ENCODE measurements at regions not wholly inside any gene's neighbourhood (a gene's known extent, or its start where the extent isn't known, plus 50 kb on each side); places are given as distances from the start of the nearest gene placed in this dataset.
"Not testable (repeated sequence)": the region's sequence is repeated elsewhere in the genome, so short reads cannot be mapped to it uniquely, and the experiment has no call there.

- TF ChIP-seq PKNOX1 (IDR thresholded peaks at IDR 0.05) (no peak), CTBP1 (IDR thresholded peaks at IDR 0.05; ENCODE audit: borderline replicate concordance) (no peak), LEF1 (IDR thresholded peaks at IDR 0.05; ENCODE audit: borderline replicate concordance) (no peak), SUZ12 (IDR thresholded peaks at IDR 0.05) (no peak), FOXK2 (IDR thresholded peaks at IDR 0.05) (no peak), ARNT (IDR thresholded peaks at IDR 0.05) (no peak), NFRKB (IDR thresholded peaks at IDR 0.05) (no peak), ZNF384 (IDR thresholded peaks at IDR 0.05) (no peak), L3MBTL2 (conservative IDR thresholded peaks at IDR 0.05) (no peak), FOXM1 (IDR thresholded peaks at IDR 0.05; ENCODE audit: borderline replicate concordance) (no peak), HDGF (IDR thresholded peaks at IDR 0.05; ENCODE audit: borderline replicate concordance) (no peak), TARDBP (IDR thresholded peaks at IDR 0.05) (no peak)
- DNase-seq (ENCODE audit: extremely low spot score): no peak
- POLR2A ChIA-PET: no interaction called here
- CTCF ChIA-PET: no interaction called here
Measured at GRCh38 chr4:134848681-134849080, 647.1 kb upstream of the PABPC4L start.

GRCh38 chr4:134830741-134831140, 629.2 kb upstream of the PABPC4L start:
- CTCF ChIA-PET; DNase-seq (ENCODE audit: extremely low spot score); POLR2A ChIA-PET: not testable (repeated sequence)

- no peak for DNase-seq (ENCODE audit: extremely low spot score)
- ChIA-PET POLR2A (no interaction called here), CTCF (no interaction called here)
- no peak for TF ChIP-seq TARDBP (IDR thresholded peaks at IDR 0.05)
- TF ChIP-seq BHLHE40 (IDR thresholded peaks at IDR 0.05; ENCODE audit: borderline replicate concordance): no peak
- no peak for TF ChIP-seq FOXA1 (IDR thresholded peaks at IDR 0.05)
- TF ChIP-seq LEF1 (IDR thresholded peaks at IDR 0.05; ENCODE audit: borderline replicate concordance): no peak
- no peak for TF ChIP-seq L3MBTL2 (conservative IDR thresholded peaks at IDR 0.05)
- no peak for TF ChIP-seq ARNT (IDR thresholded peaks at IDR 0.05)
- TF ChIP-seq ELF4 (IDR thresholded peaks at IDR 0.05): no peak
- TF ChIP-seq HDGF (IDR thresholded peaks at IDR 0.05; ENCODE audit: borderline replicate concordance): no peak
- TF ChIP-seq FOXK2 (IDR thresholded peaks at IDR 0.05): no peak
- no peak for TF ChIP-seq NFRKB (IDR thresholded peaks at IDR 0.05)
- no peak for TF ChIP-seq SP1 (IDR thresholded peaks at IDR 0.05)
Measured at GRCh38 chr4:134812611-134813010, 611.0 kb upstream of the PABPC4L start.

- TF ChIP-seq TARDBP (IDR thresholded peaks at IDR 0.05) (no peak), NFRKB (IDR thresholded peaks at IDR 0.05) (no peak), ZNF384 (IDR thresholded peaks at IDR 0.05) (no peak), SP1 (IDR thresholded peaks at IDR 0.05) (no peak), HDGF (IDR thresholded peaks at IDR 0.05; ENCODE audit: borderline replicate concordance) (no peak), L3MBTL2 (conservative IDR thresholded peaks at IDR 0.05) (no peak), SUZ12 (IDR thresholded peaks at IDR 0.05) (no peak), PKNOX1 (IDR thresholded peaks at IDR 0.05) (no peak), LEF1 (IDR thresholded peaks at IDR 0.05; ENCODE audit: borderline replicate concordance) (no peak), FOXK2 (IDR thresholded peaks at IDR 0.05) (no peak), ELF4 (IDR thresholded peaks at IDR 0.05) (no peak)
- ChIA-PET POLR2A (no interaction called here), CTCF (no interaction called here)
- no peak for DNase-seq (ENCODE audit: extremely low spot score)
Measured at GRCh38 chr4:134807231-134807745, 605.7 kb upstream of the PABPC4L start.

- TF ChIP-seq BHLHE40 (IDR thresholded peaks at IDR 0.05; ENCODE audit: borderline replicate concordance) (no peak), FOXM1 (IDR thresholded peaks at IDR 0.05; ENCODE audit: borderline replicate concordance) (no peak), L3MBTL2 (conservative IDR thresholded peaks at IDR 0.05) (no peak), ZNF384 (IDR thresholded peaks at IDR 0.05) (no peak), CTBP1 (IDR thresholded peaks at IDR 0.05; ENCODE audit: borderline replicate concordance) (no peak), FOXA1 (IDR thresholded peaks at IDR 0.05) (no peak), TARDBP (IDR thresholded peaks at IDR 0.05) (no peak), SP1 (IDR thresholded peaks at IDR 0.05) (no peak), NFRKB (IDR thresholded peaks at IDR 0.05) (no peak), HDGF (IDR thresholded peaks at IDR 0.05; ENCODE audit: borderline replicate concordance) (no peak), LEF1 (IDR thresholded peaks at IDR 0.05; ENCODE audit: borderline replicate concordance) (no peak), ELF4 (IDR thresholded peaks at IDR 0.05) (no peak), ARNT (IDR thresholded peaks at IDR 0.05) (no peak)
- POLR2A ChIA-PET: no interaction called here
- CTCF ChIA-PET: interaction anchor here (0.6 kb wide), 1 partner anchor 8 kb away, joined by 3 read pairs; no protein-coding TSS in a partner anchor
- DNase-seq (ENCODE audit: extremely low spot score): no peak
Measured at GRCh38 chr4:134798573-134798972, 597.0 kb upstream of the PABPC4L start.

- TF ChIP-seq FOXK2 (IDR thresholded peaks at IDR 0.05) (no peak), ZNF384 (IDR thresholded peaks at IDR 0.05) (no peak), SUZ12 (IDR thresholded peaks at IDR 0.05) (no peak), FOXA1 (IDR thresholded peaks at IDR 0.05) (no peak), PKNOX1 (IDR thresholded peaks at IDR 0.05) (no peak), TARDBP (IDR thresholded peaks at IDR 0.05) (no peak), LEF1 (IDR thresholded peaks at IDR 0.05; ENCODE audit: borderline replicate concordance) (no peak), BHLHE40 (IDR thresholded peaks at IDR 0.05; ENCODE audit: borderline replicate concordance) (no peak), FOXM1 (IDR thresholded peaks at IDR 0.05; ENCODE audit: borderline replicate concordance) (no peak), ELF4 (IDR thresholded peaks at IDR 0.05) (no peak), NFRKB (IDR thresholded peaks at IDR 0.05) (no peak), CTBP1 (IDR thresholded peaks at IDR 0.05; ENCODE audit: borderline replicate concordance) (no peak), ARNT (IDR thresholded peaks at IDR 0.05) (no peak), L3MBTL2 (conservative IDR thresholded peaks at IDR 0.05) (no peak), HDGF (IDR thresholded peaks at IDR 0.05; ENCODE audit: borderline replicate concordance) (no peak), SP1 (IDR thresholded peaks at IDR 0.05) (no peak)
- no peak for DNase-seq (ENCODE audit: extremely low spot score)
- ChIA-PET POLR2A (no interaction called here), CTCF (no interaction called here)
Measured at GRCh38 chr4:134787315-134787714, 585.7 kb upstream of the PABPC4L start.
